ENCODE measurements at regions not wholly inside any gene's neighbourhood (a gene's known extent, or its start where the extent isn't known, plus 50 kb on each side); places are given as distances from the start of the nearest gene placed in this dataset.

GRCh38 chrX:141405853-141406492 lies 163.7 kb upstream of the SPANXC start:
- H3K4me1 ChIP-seq = no peaks in the 10 kb centered on the region
- 42% methylated on average over 2 of the region's 2 CpGs; no CpG with 5 or more reads in 1 of the 2 donors for WGBS, 2 donors (ENCODE audit: low coverage in 1 of 2)
- H3K36me3 ChIP-seq = no peaks in the 10 kb centered on the region
- no peak overlapping the region for H3K27ac ChIP-seq
- no peaks in the 10 kb centered on the region for H3K9me3 ChIP-seq
- DNase-seq = no peak
- H3K4me3 ChIP-seq = no peak overlapping the region
- TF ChIP-seq POLR2AphosphoS5 (IDR thresholded peaks at IDR 0.05) = no peak
- TF ChIP-seq, protein P1, sequence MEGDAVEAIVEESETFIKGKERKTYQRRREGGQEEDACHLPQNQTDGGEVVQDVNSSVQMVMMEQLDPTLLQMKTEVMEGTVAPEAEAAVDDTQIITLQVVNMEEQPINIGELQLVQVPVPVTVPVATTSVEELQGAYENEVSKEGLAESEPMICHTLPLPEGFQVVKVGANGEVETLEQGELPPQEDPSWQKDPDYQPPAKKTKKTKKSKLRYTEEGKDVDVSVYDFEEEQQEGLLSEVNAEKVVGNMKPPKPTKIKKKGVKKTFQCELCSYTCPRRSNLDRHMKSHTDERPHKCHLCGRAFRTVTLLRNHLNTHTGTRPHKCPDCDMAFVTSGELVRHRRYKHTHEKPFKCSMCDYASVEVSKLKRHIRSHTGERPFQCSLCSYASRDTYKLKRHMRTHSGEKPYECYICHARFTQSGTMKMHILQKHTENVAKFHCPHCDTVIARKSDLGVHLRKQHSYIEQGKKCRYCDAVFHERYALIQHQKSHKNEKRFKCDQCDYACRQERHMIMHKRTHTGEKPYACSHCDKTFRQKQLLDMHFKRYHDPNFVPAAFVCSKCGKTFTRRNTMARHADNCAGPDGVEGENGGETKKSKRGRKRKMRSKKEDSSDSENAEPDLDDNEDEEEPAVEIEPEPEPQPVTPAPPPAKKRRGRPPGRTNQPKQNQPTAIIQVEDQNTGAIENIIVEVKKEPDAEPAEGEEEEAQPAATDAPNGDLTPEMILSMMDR (IDR thresholded peaks at IDR 0.05) = no peak
- TF ChIP-seq EP300 (IDR thresholded peaks at IDR 0.05; ENCODE audit: low read depth) = no peak
- no peak for TF ChIP-seq POLR2A (IDR thresholded peaks at IDR 0.05)
- intact Hi-C loops (cut with DNase I; ENCODE audit: low total_unique reads) (no loop called here), in situ Hi-C loops (cut with MboI; ENCODE audit: low pct_ligation_motif_present in 1 of 4, low pct_unique_long_range_greater_than_20kb in 1 of 4, low sequenced_read_pairs in 3 of 4) (no loop called here)
- H3K27me3 ChIP-seq = no peaks in the 10 kb centered on the region

DNA sequence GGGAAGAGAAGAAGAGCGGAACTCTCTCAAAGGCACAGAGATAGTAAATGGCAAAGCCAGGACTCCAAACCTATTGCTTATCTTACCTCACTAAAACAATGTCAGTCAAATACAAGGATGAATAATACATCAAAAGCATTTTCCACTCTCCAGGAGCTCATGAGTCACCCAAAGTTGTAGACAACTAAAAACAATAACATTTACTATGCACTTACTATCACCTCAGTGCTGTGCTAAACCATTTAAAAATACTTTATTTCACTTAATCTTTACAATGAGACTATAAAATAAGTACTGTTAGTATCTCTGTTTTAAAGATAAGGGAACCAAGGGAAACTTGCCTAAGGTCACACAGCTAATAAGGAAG lies 163.2 kb upstream of the SPANXC start:
- Histone ChIP-seq H3K36me3 (no peaks in the 10 kb centered on the region), H3K4me1 (no peaks in the 10 kb centered on the region), H3K27me3 (no peaks in the 10 kb centered on the region), H3K4me3 (no peak overlapping the region), H3K27ac (no peak overlapping the region), H3K9me3 (no peaks in the 10 kb centered on the region)
- no peak for DNase-seq
- 89 to 94% methylated on average over 1 of the region's 1 CpG for WGBS, 2 donors (ENCODE audit: low coverage in 1 of 2)
- in situ Hi-C loops (cut with MboI; ENCODE audit: low pct_ligation_motif_present in 1 of 4, low pct_unique_long_range_greater_than_20kb in 1 of 4, low sequenced_read_pairs in 3 of 4) = no loop called here
- TF ChIP-seq, protein P1 (IDR thresholded peaks at IDR 0.05) = no peak
- TF ChIP-seq POLR2AphosphoS5 (IDR thresholded peaks at IDR 0.05) (no peak), POLR2A (IDR thresholded peaks at IDR 0.05) (no peak), EP300 (IDR thresholded peaks at IDR 0.05; ENCODE audit: low read depth) (no peak)
- intact Hi-C loops (cut with DNase I; ENCODE audit: low total_unique reads) = no loop called here

GRCh38 chrX:141402897-141403610 lies 160.7 kb upstream of the SPANXC start:
- intact Hi-C loops (cut with DNase I; ENCODE audit: low total_unique reads) (no loop called here), in situ Hi-C loops (cut with MboI; ENCODE audit: low pct_ligation_motif_present in 1 of 4, low pct_unique_long_range_greater_than_20kb in 1 of 4, low sequenced_read_pairs in 3 of 4) (no loop called here)
- TF ChIP-seq POLR2A (IDR thresholded peaks at IDR 0.05) (no peak), POLR2AphosphoS5 (IDR thresholded peaks at IDR 0.05) (no peak), EP300 (IDR thresholded peaks at IDR 0.05; ENCODE audit: low read depth) (no peak)
- TF ChIP-seq, protein P1 (IDR thresholded peaks at IDR 0.05) = no peak
- no peaks in the 10 kb centered on the region for H3K4me1 ChIP-seq
- DNase-seq = no peak
- H3K36me3 ChIP-seq = no peaks in the 10 kb centered on the region
- no peak overlapping the region for H3K4me3 ChIP-seq
- no peaks in the 10 kb centered on the region for H3K9me3 ChIP-seq
- H3K27me3 ChIP-seq = no peaks in the 10 kb centered on the region
- no peak overlapping the region for H3K27ac ChIP-seq
- 63% methylated on average over 7 of the region's 7 CpGs; no CpG with 5 or more reads in 1 of the 2 donors for WGBS, 2 donors (ENCODE audit: low coverage in 1 of 2)

DNA sequence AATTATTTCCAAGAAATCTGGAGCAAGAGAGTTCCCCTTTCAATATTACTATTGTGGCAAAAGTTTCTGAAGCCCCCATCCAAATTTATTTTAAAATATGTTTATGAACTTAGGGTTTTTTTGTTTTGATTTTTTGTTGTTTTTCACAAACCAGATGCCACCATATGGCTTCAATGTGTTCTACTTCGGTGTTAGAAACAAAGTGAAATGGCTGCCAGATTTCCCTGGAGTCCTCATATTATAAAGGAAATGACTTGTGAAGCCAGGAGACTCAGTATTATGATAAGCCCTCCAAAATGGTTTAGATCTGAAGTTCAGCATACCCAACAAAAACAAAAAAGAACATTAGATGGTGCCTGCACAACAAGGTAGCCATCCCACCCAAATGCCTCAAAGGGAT lies 154.2 kb upstream of the SPANXC start:
- no peaks in the 10 kb centered on the region for H3K27me3 ChIP-seq
- no peaks in the 10 kb centered on the region for H3K9me3 ChIP-seq
- WGBS, 2 donors (ENCODE audit: low coverage in 1 of 2) = 44% methylated on average over 1 of the region's 1 CpG; no CpG with 5 or more reads in 1 of the 2 donors
- DNase-seq = no peak
- in situ Hi-C loops (cut with MboI; ENCODE audit: low pct_ligation_motif_present in 1 of 4, low pct_unique_long_range_greater_than_20kb in 1 of 4, low sequenced_read_pairs in 3 of 4) (no loop called here), intact Hi-C loops (cut with DNase I; ENCODE audit: low total_unique reads) (no loop called here)
- no peak overlapping the region for H3K27ac ChIP-seq
- no peak overlapping the region for H3K4me3 ChIP-seq
- H3K4me1 ChIP-seq = no peaks in the 10 kb centered on the region
- TF ChIP-seq, protein P1 (IDR thresholded peaks at IDR 0.05) = no peak
- TF ChIP-seq POLR2A (IDR thresholded peaks at IDR 0.05) = no peak
- no peak for TF ChIP-seq EP300 (IDR thresholded peaks at IDR 0.05; ENCODE audit: low read depth)
- TF ChIP-seq POLR2AphosphoS5 (IDR thresholded peaks at IDR 0.05) = no peak
- H3K36me3 ChIP-seq = no peaks in the 10 kb centered on the region

Measured in transverse colon (tissue), 4 donors.